Transverse colon (tissue), 3 donors: ENCODE measurements at regions not wholly inside any gene's neighbourhood (a gene's known extent, or its start where the extent isn't known, plus 50 kb on each side); places are given as distances from the start of the nearest gene placed in this dataset.

Experiments
- POLR2A ChIP-seq: fragments of 450-650 bp; IDR thresholded peaks from one replicate; pipeline ENCODE4 v1.6.1; 2016; ENCODE audit warnings: antibody characterized with exemption, mild to moderate bottlenecking, moderate library complexity
- TF ChIP-seq, protein P1 (sequence below), 5 experiments: fragments of 200-600 bp in 3 of 5; fragments of 450-650 bp in 2 of 5; sonication (generic) in 3 of 5; IDR thresholded peaks; 1 replicate in 2 of 5; 2 replicates in 3 of 5; pipeline ENCODE4 v1.5.1; 2016 to 2017; ENCODE audit warnings: antibody characterized with exemption in 5 of 5, inconsistent platforms in 3 of 5, mild to moderate bottlenecking in 2 of 5, moderate library complexity in 1 of 5

DNA sequence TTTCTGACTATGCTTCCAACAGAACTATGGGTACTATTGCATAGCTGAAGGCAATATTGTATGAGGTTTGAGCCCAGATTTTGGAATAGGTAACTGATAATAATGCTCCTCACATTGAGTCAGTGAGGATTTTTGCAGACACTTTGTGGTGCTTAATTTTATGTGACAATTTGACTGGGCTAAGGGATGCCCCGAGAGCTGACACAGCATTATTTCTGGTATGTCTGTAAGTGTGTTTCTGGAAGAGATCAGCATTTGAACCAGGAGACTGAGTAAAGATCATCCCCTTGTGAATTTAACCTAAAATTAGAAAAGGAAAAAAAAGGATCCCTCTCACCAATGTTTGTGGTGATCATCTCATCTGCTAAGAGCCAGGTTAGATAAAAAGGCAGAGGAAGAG is 404.9 kb downstream of the AEBP2 start:
- no peak for TF ChIP-seq POLR2A
- TF ChIP-seq, protein P1, sequence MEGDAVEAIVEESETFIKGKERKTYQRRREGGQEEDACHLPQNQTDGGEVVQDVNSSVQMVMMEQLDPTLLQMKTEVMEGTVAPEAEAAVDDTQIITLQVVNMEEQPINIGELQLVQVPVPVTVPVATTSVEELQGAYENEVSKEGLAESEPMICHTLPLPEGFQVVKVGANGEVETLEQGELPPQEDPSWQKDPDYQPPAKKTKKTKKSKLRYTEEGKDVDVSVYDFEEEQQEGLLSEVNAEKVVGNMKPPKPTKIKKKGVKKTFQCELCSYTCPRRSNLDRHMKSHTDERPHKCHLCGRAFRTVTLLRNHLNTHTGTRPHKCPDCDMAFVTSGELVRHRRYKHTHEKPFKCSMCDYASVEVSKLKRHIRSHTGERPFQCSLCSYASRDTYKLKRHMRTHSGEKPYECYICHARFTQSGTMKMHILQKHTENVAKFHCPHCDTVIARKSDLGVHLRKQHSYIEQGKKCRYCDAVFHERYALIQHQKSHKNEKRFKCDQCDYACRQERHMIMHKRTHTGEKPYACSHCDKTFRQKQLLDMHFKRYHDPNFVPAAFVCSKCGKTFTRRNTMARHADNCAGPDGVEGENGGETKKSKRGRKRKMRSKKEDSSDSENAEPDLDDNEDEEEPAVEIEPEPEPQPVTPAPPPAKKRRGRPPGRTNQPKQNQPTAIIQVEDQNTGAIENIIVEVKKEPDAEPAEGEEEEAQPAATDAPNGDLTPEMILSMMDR (IDR thresholded peaks at IDR 0.05): no peak
